K562 (cell line): ENCODE measurements at regions not wholly inside any gene's neighbourhood (a gene's known extent, or its start where the extent isn't known, plus 50 kb on each side); places are given as distances from the start of the nearest gene placed in this dataset.

Experiments
- ATAC-seq: fragments of 200-7000 bp; cut with Tn5 transposase; 3 replicates; pipeline ENCODE4 v1.9.1; 2020; ENCODE audit warnings: moderate library complexity
- BruUV-seq: library from RNA; stranded (reverse); fragments of 400-500 nt; replicated peaks from 2 replicates; lab custom pipeline; 2021; lab: Mats Ljungman, UMichigan
- CTCF ChIA-PET: fragments of 300-600 bp; formaldehyde crosslinking; extraction: SDS; loops from one replicate; lab custom pipeline; 2021; ENCODE audit warnings: low intra/inter-chr PET ratio; lab: Yijun Ruan, JAX
- POLR2A ChIA-PET: fragments of 300-600, 350-650 bp; sonication (Branson Sonifier 250); formaldehyde crosslinking; extraction: SDS; loops from one replicate; lab custom pipeline; 2021; ENCODE audit warnings: antibody characterized with exemption, inconsistent platforms; lab: Yijun Ruan, JAX
- DNase-seq, 4 experiments: peaks; one replicate each; pipeline versions ENCODE4 v3.0.0 to v3.0.0-alpha.2; 2011 to 2018; ENCODE audit warnings: low spot score in 3 of 4, mixed read lengths in 3 of 4; ENCODE audit errors: extremely low read depth in 1 of 4
- FAIRE-seq: peaks from 2 replicates; lab custom pipeline; 2011; peaks lifted over from hg19 to GRCh38; lab: Jason Lieb, UNC
- H2AFZ ChIP-seq: 2 replicates; pipeline ENCODE4 v1.6.0; 2011; ENCODE audit warnings: low read depth, low read length, control low read depth, inconsistent platforms
- H3K27ac ChIP-seq: fragments of 200-600 bp; 3 replicates; pipeline ENCODE4 v1.8.0; 2011; ENCODE audit warnings: low read depth, mild to moderate bottlenecking, control low read depth, inconsistent platforms, low read length, moderate library complexity, mixed read lengths; ENCODE audit errors: extremely low read depth
- H3K27me3 ChIP-seq, 2 experiments: fragments of 300-600 bp in 1 of 2; 2 replicates in 1 of 2; 3 replicates in 1 of 2; pipeline versions ENCODE4 v1.6.0 to v1.8.0; 2011; ENCODE audit warnings: inconsistent platforms in 2 of 2, low read length in 2 of 2, mild to moderate bottlenecking in 1 of 2, mixed read lengths in 1 of 2, moderate library complexity in 1 of 2; ENCODE audit not compliant: control insufficient read depth in 2 of 2, insufficient read depth in 2 of 2
- H3K36me3 ChIP-seq: fragments of 300-600 bp; 3 replicates; pipeline ENCODE4 v1.8.0; 2011; ENCODE audit warnings: mild to moderate bottlenecking, low read length, inconsistent platforms; ENCODE audit not compliant: control insufficient read depth, insufficient read depth
- H3K4me1 ChIP-seq, 2 experiments: fragments of 200-600 bp in 1 of 2; replicated peaks in 1 of 2; 2 replicates in 1 of 2; 3 replicates in 1 of 2; pipeline versions ENCODE4 v1.5.1 to v1.8.0; 2011; ENCODE audit warnings: inconsistent platforms in 2 of 2, low read length in 2 of 2, mild to moderate bottlenecking in 1 of 2, mixed read lengths in 1 of 2, moderate library complexity in 1 of 2; ENCODE audit not compliant: control insufficient read depth in 2 of 2, insufficient read depth in 2 of 2
- H3K4me2 ChIP-seq: 2 replicates; pipeline ENCODE4 v1.6.1; 2011; ENCODE audit warnings: low read length, control low read depth, inconsistent platforms, mixed read lengths; ENCODE audit not compliant: insufficient read depth
- H3K4me3 ChIP-seq: fragments of 200-600 bp; sonication (generic), shearing (Covaris generic); 2 replicates; pipeline ENCODE4 v1.5.1; 2016; ENCODE audit warnings: control low read depth, inconsistent platforms
- H3K79me2 ChIP-seq: fragments of 200-600 bp; 3 replicates; pipeline ENCODE4 v1.8.0; 2011; ENCODE audit warnings: low read length, inconsistent platforms; ENCODE audit not compliant: control insufficient read depth, insufficient read depth
- H3K9ac ChIP-seq, 2 experiments: 2 replicates each; pipeline versions ENCODE4 v1.6.0 to v1.6.1; 2011; ENCODE audit warnings: low read depth in 2 of 2, low read length in 2 of 2, control low read depth in 1 of 2, inconsistent platforms in 1 of 2, mild to moderate bottlenecking in 1 of 2, mixed read lengths in 1 of 2; ENCODE audit not compliant: insufficient read depth in 1 of 2
- H3K9me1 ChIP-seq: one replicate; pipeline ENCODE4 v1.6.0; 2011; ENCODE audit warnings: inconsistent platforms, mild to moderate bottlenecking, low read length, moderate library complexity; ENCODE audit not compliant: control insufficient read depth, insufficient read depth
- H3K9me3 ChIP-seq: replicated peaks from 2 replicates; pipeline ENCODE4 v1.5.1; 2011; ENCODE audit warnings: low read depth, low read length, inconsistent platforms; ENCODE audit not compliant: control insufficient read depth, insufficient read depth
- H4K20me1 ChIP-seq: replicated peaks from 2 replicates; pipeline ENCODE4 v1.6.1; 2011; ENCODE audit warnings: low read length, inconsistent platforms, mixed read lengths; ENCODE audit not compliant: control insufficient read depth, insufficient read depth
- CTCF ChIP-seq, 3 experiments: IDR thresholded peaks in 2 of 3; conservative IDR thresholded peaks in 1 of 3; 2 replicates each; pipeline ENCODE4 v1.5.1; 2011 to 2012; ENCODE audit warnings: low read length in 3 of 3, mild to moderate bottlenecking in 3 of 3, control low read depth in 2 of 3, improper control_type of control experiment in 1 of 3, inconsistent platforms in 1 of 3, low read depth in 1 of 3, mixed read lengths in 1 of 3, moderate library complexity in 1 of 3; ENCODE audit not compliant: insufficient read depth in 2 of 3
- TFE3 ChIP-seq: fragments of 450-650 bp; formaldehyde crosslinking; IDR thresholded peaks from 2 replicates; pipeline ENCODE4 v1.4.0; 2020; ENCODE audit warnings: mild to moderate bottlenecking, mixed read lengths
- WGBS: fragments of 100-300 bp; shearing (Covaris generic); methylation state at CpG from one replicate; pipeline ENCODE4 v1.1.6; 2016; ENCODE audit warnings: low coverage, mixed read lengths; ENCODE audit not compliant: insufficient coverage; ENCODE audit errors: missing lambda C conversion rate; 5-methylcytosine and 5-hydroxymethylcytosine counted together
- in situ Hi-C: fragments of 300-500 bp; cut with MboI; formaldehyde crosslinking; loops from 4 replicates; pipeline ENCODE4 v1.15.0; 2018; ENCODE audit warnings: inconsistent platforms, mixed read lengths
- intact Hi-C: fragments of 100-400 bp; cut with micrococcal nuclease; formaldehyde crosslinking; loops from 2 replicates; pipeline ENCODE4 v1.14.2; 2022

- CTCF ChIA-PET, result interaction anchor here (0.6 kb wide), 1 partner anchor 1509 kb away, joined by 3 read pairs; no protein-coding TSS in a partner anchor
These were observed 171.6 kb upstream of the ZNF507 start for GRCh38 chr19:32173836-32174235.

More at GRCh38 chr19:32173836-32174235, 171.6 kb upstream of the ZNF507 start:
- Histone ChIP-seq H3K4me1 (no peaks in the 10 kb centered on the region), H3K36me3 (no peaks in the 10 kb centered on the region), H3K9me3 (no peaks in the 10 kb centered on the region), H3K4me3 (no peak overlapping the region), H3K9ac (no peak overlapping the region), H2AFZ (no peak overlapping the region), H3K79me2 (no peaks in the 10 kb centered on the region), H3K27me3 (no peaks in the 10 kb centered on the region; a peak in 1 of 5 replicates), H3K27ac (no peak overlapping the region), H4K20me1 (no peaks in the 10 kb centered on the region), H3K4me2 (no peak overlapping the region), H3K9me1 (no peaks in the 10 kb centered on the region)
- FAIRE-seq (no peak), ATAC-seq (peak; percentile 65), DNase-seq (peak in 1 of 4 experiments; percentile 5)
- intact Hi-C loops (no loop called here), in situ Hi-C loops (no loop called here)
- TF ChIP-seq TFE3 (CRISPR knock-in tag), result no peak
- TF ChIP-seq CTCF (IDR thresholded peaks at IDR 0.05 in 2 of 3, conservative IDR thresholded peaks at IDR 0.05 in 1 of 3; ENCODE audit: insufficient read depth in 2 of 3, low read depth in 1 of 3, low read length in 3 of 3), result peak in 1 of 3 experiments; percentile 24; a peak in 1 of 6 replicates
- 0% methylated on average over 3 of the region's 3 CpGs for WGBS
- POLR2A ChIA-PET, result interaction anchor here (0.6 kb wide), 1 partner anchor 1517 kb away, joined by 4 read pairs; no protein-coding TSS in a partner anchor
- no TSS peak for BruUV-seq
